Osteocyte (in vitro differentiated cells): ENCODE measurements at regions not wholly inside any gene's neighbourhood (a gene's known extent, or its start where the extent isn't known, plus 50 kb on each side); places are given as distances from the start of the nearest gene placed in this dataset.

Experiments used
- DNase-seq: peaks from one replicate; pipeline ENCODE4 v3.0.0; 2021; ENCODE audit warnings: mixed read lengths; ENCODE audit not compliant: unreplicated experiment; ENCODE audit errors: extremely low spot score
- H3K27ac Mint-ChIP-seq: one replicate; pipeline ENCODE4 v1.8.0; 2021; ENCODE audit warnings: mild to moderate bottlenecking, mixed read lengths; ENCODE audit not compliant: unreplicated experiment
- H3K27me3 Mint-ChIP-seq: one replicate; pipeline ENCODE4 v1.8.0; 2021; ENCODE audit warnings: mixed read lengths; ENCODE audit not compliant: unreplicated experiment
- H3K36me3 Mint-ChIP-seq: one replicate; pipeline ENCODE4 v1.8.0; 2021; ENCODE audit warnings: mixed read lengths; ENCODE audit not compliant: unreplicated experiment
- H3K4me1 Mint-ChIP-seq: one replicate; pipeline ENCODE4 v1.8.0; 2021; ENCODE audit warnings: mixed read lengths; ENCODE audit not compliant: unreplicated experiment
- H3K4me3 Mint-ChIP-seq: one replicate; pipeline ENCODE4 v1.8.0; 2021; ENCODE audit warnings: mild to moderate bottlenecking, moderate library complexity, mixed read lengths; ENCODE audit not compliant: unreplicated experiment
- H3K9me3 Mint-ChIP-seq: one replicate; pipeline ENCODE4 v1.8.0; 2021; ENCODE audit warnings: mixed read lengths; ENCODE audit not compliant: unreplicated experiment
- CTCF ChIP-seq: fragments of 200-600 bp; sonication (generic); IDR thresholded peaks from 2 replicates; pipeline ENCODE4 v1.5.0; 2021; ENCODE audit warnings: antibody characterized with exemption, mild to moderate bottlenecking, moderate library complexity

DNA sequence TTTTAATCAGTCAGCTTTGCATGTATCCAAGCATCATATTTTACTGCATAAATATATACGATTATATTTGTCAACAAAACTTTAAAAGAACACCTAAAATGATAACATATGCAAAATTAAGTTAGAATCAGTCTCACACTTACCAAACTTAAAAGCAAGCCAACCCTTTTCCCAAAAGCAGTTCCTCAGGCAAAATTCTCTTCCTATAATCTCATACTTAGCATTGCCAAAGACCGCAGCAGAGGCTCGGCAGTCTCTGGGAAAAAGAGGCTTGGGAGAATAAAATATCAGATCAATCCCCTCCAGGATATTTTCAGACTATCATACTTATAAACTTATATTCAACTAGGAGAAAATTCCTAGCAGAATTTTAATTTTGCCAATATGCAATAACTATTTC is 93.2 kb upstream of the RGS18 start:
- no peak overlapping the region for H3K4me3 Mint-ChIP-seq
- H3K9me3 Mint-ChIP-seq: no peaks in the 10 kb centered on the region
- no peaks in the 10 kb centered on the region for H3K4me1 Mint-ChIP-seq
- TF ChIP-seq CTCF: no peak
- no peak for DNase-seq
- no peak overlapping the region for H3K27ac Mint-ChIP-seq
- H3K36me3 Mint-ChIP-seq: no peaks in the 10 kb centered on the region
- H3K27me3 Mint-ChIP-seq: no peaks in the 10 kb centered on the region

DNA sequence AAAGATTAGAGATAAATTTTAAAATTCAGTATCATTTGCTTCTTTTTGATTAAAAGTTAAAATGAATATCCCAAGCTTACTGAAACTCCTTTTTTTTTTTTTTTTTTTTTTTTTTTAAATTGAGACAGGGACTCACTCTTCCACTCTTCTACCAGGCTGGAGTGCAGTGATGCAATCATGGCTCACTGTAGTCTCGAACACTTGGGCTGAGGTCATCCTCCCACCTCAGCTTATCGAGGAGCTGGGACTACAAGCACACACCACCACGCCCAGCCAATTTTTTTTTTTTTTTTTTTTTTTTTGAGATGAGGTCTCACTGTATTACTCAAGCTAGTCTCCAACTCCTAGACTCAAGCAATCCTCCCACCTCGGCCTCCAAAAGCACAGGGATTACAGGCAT is 92.1 kb upstream of the RGS18 start:
- H3K4me1 Mint-ChIP-seq: no peaks in the 10 kb centered on the region
- no peak overlapping the region for H3K4me3 Mint-ChIP-seq
- no peaks in the 10 kb centered on the region for H3K27me3 Mint-ChIP-seq
- no peak for DNase-seq
- no peak for TF ChIP-seq CTCF
- no peak overlapping the region for H3K27ac Mint-ChIP-seq
- no peaks in the 10 kb centered on the region for H3K36me3 Mint-ChIP-seq
- H3K9me3 Mint-ChIP-seq: no peaks in the 10 kb centered on the region

GRCh38 chr1:192067360-192067759 is 90.9 kb upstream of the RGS18 start:
- TF ChIP-seq CTCF: no peak
- Mint-ChIP-seq H3K27me3 (no peaks in the 10 kb centered on the region), H3K36me3 (no peaks in the 10 kb centered on the region), H3K4me3 (no peak overlapping the region), H3K27ac (no peak overlapping the region), H3K9me3 (no peaks in the 10 kb centered on the region), H3K4me1 (no peaks in the 10 kb centered on the region)
- DNase-seq: no peak

- no peak overlapping the region for H3K4me3 Mint-ChIP-seq
- TF ChIP-seq CTCF: no peak
Observed at GRCh38 chr1:192070213-192070612, 88.0 kb upstream of the RGS18 start.

GRCh38 chr1:192080684-192081083 is 77.6 kb upstream of the RGS18 start:
- H3K36me3 Mint-ChIP-seq: no peaks in the 10 kb centered on the region
- H3K4me1 Mint-ChIP-seq: no peaks in the 10 kb centered on the region
- no peak overlapping the region for H3K27ac Mint-ChIP-seq
- H3K4me3 Mint-ChIP-seq: no peak overlapping the region
- DNase-seq: no peak
- no peak for TF ChIP-seq CTCF
- H3K9me3 Mint-ChIP-seq: no peaks in the 10 kb centered on the region
- no peaks in the 10 kb centered on the region for H3K27me3 Mint-ChIP-seq

More at GRCh38 chr1:192070213-192070612, 88.0 kb upstream of the RGS18 start:
- H3K36me3 Mint-ChIP-seq: no peaks in the 10 kb centered on the region
- H3K27me3 Mint-ChIP-seq: no peaks in the 10 kb centered on the region
- DNase-seq: no peak
- no peaks in the 10 kb centered on the region for H3K4me1 Mint-ChIP-seq
- H3K9me3 Mint-ChIP-seq: no peaks in the 10 kb centered on the region
- no peak overlapping the region for H3K27ac Mint-ChIP-seq
